Spinal cord (tissue), 1 donor: ENCODE measurements at regions not wholly inside any gene's neighbourhood (a gene's known extent, or its start where the extent isn't known, plus 50 kb on each side); places are given as distances from the start of the nearest gene placed in this dataset. TPM values are rescaled to one million over a fixed set of nuclear protein-coding genes. Genes with fewer than 3 reads are reported as not detected.

Source experiments
- small RNA-seq: library from RNA; depleted of rRNA; stranded (forward); fragments of <200 nt; gene quantifications from one replicate; pipeline ENCODE3, GENCODE V24; 2014; ENCODE audit warnings: low replicate concordance

Small RNA genes lying in the stretch of these regions (small RNA-seq; reads per million reads assigned to genes)
- not detected for gene KRT18P53
